Sigmoid colon (tissue), 4 donors: ENCODE measurements at regions not wholly inside any gene's neighbourhood (a gene's known extent, or its start where the extent isn't known, plus 50 kb on each side); places are given as distances from the start of the nearest gene placed in this dataset.

Experiments used
- POLR2A ChIP-seq, 2 donors: fragments of 450-650 bp; IDR thresholded peaks; one replicate each; pipeline ENCODE4 v1.6.1; 2016; ENCODE audit warnings: antibody characterized with exemption in 2 of 2, mild to moderate bottlenecking in 2 of 2, moderate library complexity in 2 of 2
- POLR2AphosphoS5 ChIP-seq, 4 donors: sonication (generic); formaldehyde crosslinking; IDR thresholded peaks; one replicate each; pipeline ENCODE4 v1.6.1; 2017; ENCODE audit warnings: antibody characterized with exemption in 4 of 4
- TF ChIP-seq, protein P1 (sequence below), 4 experiments: fragments of 450-650 bp in 3 of 4; fragments of 200-600 bp in 1 of 4; IDR thresholded peaks; one replicate each; pipeline ENCODE4 v1.5.1; 2016 to 2019; ENCODE audit warnings: antibody characterized with exemption in 4 of 4, mild to moderate bottlenecking in 3 of 4, moderate library complexity in 2 of 4

DNA sequence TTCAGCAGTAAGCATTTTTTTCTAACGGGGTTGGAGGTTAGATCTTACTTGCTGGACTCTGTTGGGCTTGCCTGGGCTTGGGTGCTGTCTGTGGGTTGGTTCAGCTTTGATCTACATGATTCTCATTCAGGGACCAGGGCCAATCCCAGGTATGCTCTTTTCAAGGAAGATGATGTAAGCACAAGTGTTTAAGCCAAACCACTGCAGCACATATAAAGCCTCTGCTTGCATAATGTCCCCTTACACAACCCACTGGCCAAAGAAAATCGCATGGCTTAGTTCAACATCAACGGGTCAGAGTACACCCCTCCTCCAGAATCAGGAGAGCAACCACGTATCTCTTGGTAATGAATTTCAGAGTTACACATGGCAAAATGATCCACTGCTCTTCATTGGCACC, 83.9 kb downstream of the DNAJB9 start:
- no peak for TF ChIP-seq POLR2A (IDR thresholded peaks at IDR 0.05)
- TF ChIP-seq, protein P1, sequence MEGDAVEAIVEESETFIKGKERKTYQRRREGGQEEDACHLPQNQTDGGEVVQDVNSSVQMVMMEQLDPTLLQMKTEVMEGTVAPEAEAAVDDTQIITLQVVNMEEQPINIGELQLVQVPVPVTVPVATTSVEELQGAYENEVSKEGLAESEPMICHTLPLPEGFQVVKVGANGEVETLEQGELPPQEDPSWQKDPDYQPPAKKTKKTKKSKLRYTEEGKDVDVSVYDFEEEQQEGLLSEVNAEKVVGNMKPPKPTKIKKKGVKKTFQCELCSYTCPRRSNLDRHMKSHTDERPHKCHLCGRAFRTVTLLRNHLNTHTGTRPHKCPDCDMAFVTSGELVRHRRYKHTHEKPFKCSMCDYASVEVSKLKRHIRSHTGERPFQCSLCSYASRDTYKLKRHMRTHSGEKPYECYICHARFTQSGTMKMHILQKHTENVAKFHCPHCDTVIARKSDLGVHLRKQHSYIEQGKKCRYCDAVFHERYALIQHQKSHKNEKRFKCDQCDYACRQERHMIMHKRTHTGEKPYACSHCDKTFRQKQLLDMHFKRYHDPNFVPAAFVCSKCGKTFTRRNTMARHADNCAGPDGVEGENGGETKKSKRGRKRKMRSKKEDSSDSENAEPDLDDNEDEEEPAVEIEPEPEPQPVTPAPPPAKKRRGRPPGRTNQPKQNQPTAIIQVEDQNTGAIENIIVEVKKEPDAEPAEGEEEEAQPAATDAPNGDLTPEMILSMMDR (IDR thresholded peaks at IDR 0.05) = no peak
- TF ChIP-seq POLR2AphosphoS5 (IDR thresholded peaks at IDR 0.05) = no peak
